HCT116 (cell line): ENCODE measurements at regions not wholly inside any gene's neighbourhood (a gene's known extent, or its start where the extent isn't known, plus 50 kb on each side); places are given as distances from the start of the nearest gene placed in this dataset.

Experiments used
- ATF3 ChIP-seq: IDR thresholded peaks from 2 replicates; pipeline ENCODE4 v1.6.1; 2012
- CTCF ChIP-seq, 3 experiments: fragments of 200-600 bp in 1 of 3; sonication (generic) in 1 of 3; IDR thresholded peaks in 2 of 3; conservative IDR thresholded peaks in 1 of 3; 2 replicates each; pipeline ENCODE4 v1.5.1; 2012 to 2017; ENCODE audit warnings: low read depth in 2 of 3, low read length in 2 of 3, antibody characterized with exemption in 1 of 3, borderline replicate concordance in 1 of 3, control low read depth in 1 of 3, mild to moderate bottlenecking in 1 of 3, mixed read lengths in 1 of 3, mixed run types in 1 of 3, moderate library complexity in 1 of 3; ENCODE audit not compliant: insufficient read depth in 1 of 3
- EZH2 ChIP-seq: fragments of 200-600 bp; sonication (generic); IDR thresholded peaks from 2 replicates; pipeline ENCODE4 v1.6.1; 2017; ENCODE audit warnings: antibody characterized with exemption, mixed run types
- FOSL1 ChIP-seq: IDR thresholded peaks from 2 replicates; pipeline ENCODE4 v1.6.1; 2012; ENCODE audit warnings: low read depth
- JUND ChIP-seq: IDR thresholded peaks from 2 replicates; pipeline ENCODE4 v1.6.1; 2012
- POLR2A ChIP-seq: IDR thresholded peaks from 2 replicates; pipeline ENCODE4 v1.7.0; 2011; ENCODE audit warnings: borderline replicate concordance; ENCODE audit not compliant: insufficient read depth, insufficient read length; ENCODE audit errors: extremely low read depth
- POLR2AphosphoS5 ChIP-seq: IDR thresholded peaks from 2 replicates; pipeline ENCODE4 v1.6.1; 2011; ENCODE audit warnings: mild to moderate bottlenecking, low read depth, low read length, moderate library complexity
- SP1 ChIP-seq: IDR thresholded peaks from 2 replicates; pipeline ENCODE4 v1.6.1; 2012; ENCODE audit warnings: low read depth
- ZBTB33 ChIP-seq: IDR thresholded peaks from 2 replicates; pipeline ENCODE4 v1.6.1; 2011; ENCODE audit warnings: mild to moderate bottlenecking, low read length, moderate library complexity; ENCODE audit not compliant: insufficient replicate concordance; ENCODE audit errors: extremely low read depth
- ZNF274 ChIP-seq: fragments of 200-500 bp; sonication (Bioruptor generic); IDR thresholded peaks from 2 replicates; pipeline ENCODE4 v1.6.1; 2014; ENCODE audit warnings: mild to moderate bottlenecking, low read depth, low read length, inconsistent platforms

GRCh38 chr4:138696058-138696457 is 319.5 kb upstream of the NOCT start:
- no peak for TF ChIP-seq SP1
- no peak for TF ChIP-seq CTCF (IDR thresholded peaks at IDR 0.05 in 2 of 3, conservative IDR thresholded peaks at IDR 0.05 in 1 of 3; ENCODE audit: borderline replicate concordance in 1 of 3, insufficient read depth in 1 of 3, low read depth in 2 of 3, low read length in 2 of 3)
- no peak for TF ChIP-seq ZBTB33
- no peak for TF ChIP-seq ZNF274
- no peak for TF ChIP-seq FOSL1
- no peak for TF ChIP-seq POLR2AphosphoS5
- no peak for TF ChIP-seq POLR2A
- TF ChIP-seq ATF3, result no peak
- no peak for TF ChIP-seq EZH2
- no peak for TF ChIP-seq JUND
